Psoas muscle (tissue), 7 donors: ENCODE measurements at regions not wholly inside any gene's neighbourhood (a gene's known extent, or its start where the extent isn't known, plus 50 kb on each side); places are given as distances from the start of the nearest gene placed in this dataset.

Source experiments
- ATAC-seq, 4 donors: fragments of 200-7000 bp; cut with Tn5 transposase; one replicate each; pipeline ENCODE4 v1.9.1; 2020; ENCODE audit warnings: moderate library complexity in 3 of 4, mild to moderate bottlenecking in 2 of 4
- DNase-seq, 2 donors: peaks; one replicate each; pipeline ENCODE4 v3.0.0-alpha.2; 2020
- H3K27ac ChIP-seq: fragments of 200-600 bp; one replicate; pipeline ENCODE4 v1.8.0; 2022
- H3K27me3 ChIP-seq, 3 donors: fragments of 200-600 bp in 1 of 3; one replicate each; pipeline versions ENCODE4 v1.6.1 to v1.8.0; 2013 to 2022; ENCODE audit warnings: low read length in 2 of 3, mild to moderate bottlenecking in 2 of 3, moderate library complexity in 1 of 3; ENCODE audit not compliant: insufficient read depth in 3 of 3
- H3K36me3 ChIP-seq, 2 donors: fragments of 200-600 bp in 1 of 2; one replicate each; pipeline versions ENCODE4 v1.6.1 to v1.8.0; 2013 to 2022; ENCODE audit warnings: low read depth in 1 of 2, mild to moderate bottlenecking in 1 of 2, moderate library complexity in 1 of 2; ENCODE audit not compliant: insufficient read depth in 1 of 2
- H3K4me1 ChIP-seq: fragments of 200-600 bp; one replicate; pipeline ENCODE4 v1.8.0; 2022
- H3K4me3 ChIP-seq: fragments of 200-600 bp; one replicate; pipeline ENCODE4 v1.8.0; 2022; ENCODE audit warnings: mild to moderate bottlenecking
- H3K9me3 ChIP-seq: fragments of 200-600 bp; one replicate; pipeline ENCODE4 v1.8.0; 2022
- WGBS, 3 donors: extraction: QIAGEN DNeasy Blood & Tissue Kit; methylation state at CpG; one replicate each; pipeline versions ENCODE4 v1.1.6 to v1.1.7; 2013; 5-methylcytosine and 5-hydroxymethylcytosine counted together
- intact Hi-C, 2 donors: fragments of 100-400 bp; cut with DNase I; formaldehyde crosslinking; loops; one replicate each; pipeline versions ENCODE4 v1.11.0 to v1.14.2; 2022
- TF ChIP-seq, protein P1 (sequence below): fragments of 200-600 bp; IDR thresholded peaks from one replicate; pipeline ENCODE4 v1.8.0; 2022; ENCODE audit warnings: antibody characterized with exemption
- donor health status: healthy with polysubstance abuse.
- donor health status: DM: no; HTN: no; CAD: no; lungs with moderate emphysema.
- donor health status: Bipolar disorder and iron deficiency.
- donor health status: healthy.
- donor health status: DM: yes; HTN: yes; CAD: no.
- donor health status: DM: no; HTN: no; CAD: no.
- donor health status: DM: yes; HTN: yes; CAD: no.

- H3K4me1 ChIP-seq: no peaks in the 10 kb centered on the region
- ATAC-seq (no peak), DNase-seq (no peak)
- H3K4me3 ChIP-seq: no peak overlapping the region
- intact Hi-C loops: loop anchor here (5.0 to 10.0 kb wide), 2 partner anchors 101 to 103 kb away; no protein-coding TSS in a partner anchor
- WGBS, 3 donors: 69 to 78% (median 69%) methylated on average over 2 of the region's 2 CpGs
- no peaks in the 10 kb centered on the region for H3K9me3 ChIP-seq
- H3K27ac ChIP-seq: no peak overlapping the region
- TF ChIP-seq, protein P1, sequence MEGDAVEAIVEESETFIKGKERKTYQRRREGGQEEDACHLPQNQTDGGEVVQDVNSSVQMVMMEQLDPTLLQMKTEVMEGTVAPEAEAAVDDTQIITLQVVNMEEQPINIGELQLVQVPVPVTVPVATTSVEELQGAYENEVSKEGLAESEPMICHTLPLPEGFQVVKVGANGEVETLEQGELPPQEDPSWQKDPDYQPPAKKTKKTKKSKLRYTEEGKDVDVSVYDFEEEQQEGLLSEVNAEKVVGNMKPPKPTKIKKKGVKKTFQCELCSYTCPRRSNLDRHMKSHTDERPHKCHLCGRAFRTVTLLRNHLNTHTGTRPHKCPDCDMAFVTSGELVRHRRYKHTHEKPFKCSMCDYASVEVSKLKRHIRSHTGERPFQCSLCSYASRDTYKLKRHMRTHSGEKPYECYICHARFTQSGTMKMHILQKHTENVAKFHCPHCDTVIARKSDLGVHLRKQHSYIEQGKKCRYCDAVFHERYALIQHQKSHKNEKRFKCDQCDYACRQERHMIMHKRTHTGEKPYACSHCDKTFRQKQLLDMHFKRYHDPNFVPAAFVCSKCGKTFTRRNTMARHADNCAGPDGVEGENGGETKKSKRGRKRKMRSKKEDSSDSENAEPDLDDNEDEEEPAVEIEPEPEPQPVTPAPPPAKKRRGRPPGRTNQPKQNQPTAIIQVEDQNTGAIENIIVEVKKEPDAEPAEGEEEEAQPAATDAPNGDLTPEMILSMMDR: no peak
- no peaks in the 10 kb centered on the region for H3K36me3 ChIP-seq
- H3K27me3 ChIP-seq: no peaks in the 10 kb centered on the region
Observed at GRCh38 chr9:79131246-79131774, 440.5 kb upstream of the TLE4 start.

DNA sequence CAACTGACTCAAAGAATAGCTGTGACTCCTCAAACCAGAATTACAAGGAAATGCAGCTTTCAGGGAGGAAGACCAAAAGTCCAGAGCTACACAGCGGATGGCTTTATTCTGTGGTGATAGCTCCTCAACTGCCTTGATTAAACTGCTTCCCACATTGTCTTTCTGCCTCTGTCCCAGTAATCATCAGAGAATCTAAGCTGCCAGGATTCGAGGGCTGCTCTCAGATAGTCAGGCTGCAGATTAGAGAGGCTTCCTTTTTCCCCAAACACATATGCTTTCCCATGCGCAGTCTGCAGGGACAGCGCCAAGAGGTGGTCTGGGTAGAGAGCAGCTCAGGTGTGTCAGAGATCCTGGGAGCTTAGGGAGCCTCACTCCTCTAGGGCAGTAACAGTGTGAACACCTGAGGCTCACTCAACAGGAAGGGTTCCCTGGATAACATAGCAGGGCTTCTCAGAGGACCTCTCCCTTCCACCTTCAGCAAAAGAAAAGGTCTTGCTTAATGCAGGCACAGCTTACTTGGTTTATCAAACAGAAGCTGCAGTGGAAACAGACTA, 439.9 kb upstream of the TLE4 start:
- TF ChIP-seq, protein P1: no peak
- Histone ChIP-seq H3K4me3 (no peak overlapping the region), H3K9me3 (no peaks in the 10 kb centered on the region), H3K4me1 (no peaks in the 10 kb centered on the region), H3K27me3 (no peaks in the 10 kb centered on the region), H3K27ac (no peak overlapping the region), H3K36me3 (no peaks in the 10 kb centered on the region)
- WGBS, 3 donors: 83 to 88% (median 86%) methylated on average over 4 of the region's 4 CpGs
- DNase-seq: no peak
- no peak for ATAC-seq
- intact Hi-C loops: loop anchor here (5.0 to 10.0 kb wide), 2 partner anchors 100 to 103 kb away; no protein-coding TSS in a partner anchor

GRCh38 chr9:79134654-79135053, 437.1 kb upstream of the TLE4 start:
- intact Hi-C loops: loop anchor here (5.0 to 10.0 kb wide), 2 partner anchors 98 to 100 kb away; no protein-coding TSS in a partner anchor
- H3K27me3 ChIP-seq: no peaks in the 10 kb centered on the region
- DNase-seq (no peak), ATAC-seq (no peak)
- no peaks in the 10 kb centered on the region for H3K9me3 ChIP-seq
- H3K4me1 ChIP-seq: no peaks in the 10 kb centered on the region
- H3K4me3 ChIP-seq: no peak overlapping the region
- H3K36me3 ChIP-seq: no peaks in the 10 kb centered on the region
- TF ChIP-seq, protein P1: no peak
- H3K27ac ChIP-seq: no peak overlapping the region
- whole genome bisulfite sequencing, 3 donors: 59 to 65% (median 62%) methylated on average over 5 of the region's 5 CpGs

DNA sequence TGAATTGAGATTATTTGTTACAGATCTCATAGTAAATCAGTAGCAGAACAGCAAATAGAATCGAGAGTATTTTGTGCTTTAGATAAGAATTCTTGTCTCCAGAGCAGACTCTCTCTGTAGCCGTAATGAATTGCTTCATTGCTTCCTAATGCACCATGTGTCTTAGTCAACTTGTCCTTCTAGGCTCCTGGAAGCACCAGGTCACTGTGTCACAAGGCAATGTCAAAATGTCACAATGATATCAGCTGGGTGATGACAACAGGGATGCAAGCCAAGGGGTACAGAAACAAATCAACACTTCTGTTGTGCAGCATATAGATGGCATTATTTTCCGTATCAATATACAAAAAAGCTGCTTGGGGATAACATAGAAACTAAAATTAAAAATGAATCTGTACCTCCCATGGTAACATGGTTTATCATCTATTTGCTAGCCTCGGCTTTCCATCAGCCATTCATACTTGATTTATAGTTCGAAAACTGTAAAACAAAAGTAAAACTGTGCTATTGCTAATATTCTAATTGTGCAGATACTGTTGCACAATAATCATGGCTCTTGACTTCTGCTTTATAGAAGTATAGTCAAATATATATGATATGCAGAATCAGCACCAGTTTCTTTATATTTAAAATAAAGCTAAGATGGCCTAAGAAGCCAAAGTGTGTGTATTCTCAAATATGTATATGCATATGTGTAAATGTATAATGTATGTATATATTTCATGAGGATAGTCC, 435.9 kb upstream of the TLE4 start:
- Histone ChIP-seq H3K4me3 (no peak overlapping the region), H3K27ac (no peak overlapping the region), H3K36me3 (no peaks in the 10 kb centered on the region), H3K27me3 (no peaks in the 10 kb centered on the region), H3K9me3 (no peaks in the 10 kb centered on the region), H3K4me1 (no peaks in the 10 kb centered on the region)
- no peak for DNase-seq
- WGBS, 3 donors: 89 to 91% (median 90%) methylated on average over 5 of the region's 5 CpGs
- intact Hi-C loops: loop anchor here in 1 of 2 donors (10.0 kb wide), 1 partner anchor 99 kb away; no protein-coding TSS in a partner anchor
- ATAC-seq: no peak
- TF ChIP-seq, protein P1: no peak
